T-helper 22 cell (primary cell): ENCODE measurements at regions not wholly inside any gene's neighbourhood (a gene's known extent, or its start where the extent isn't known, plus 50 kb on each side); places are given as distances from the start of the nearest gene placed in this dataset.
"Not testable (repeated sequence)": the region's sequence is repeated elsewhere in the genome, so short reads cannot be mapped to it uniquely, and the experiment has no call there.

Source experiments
- DNase-seq: peaks from one replicate; pipeline ENCODE4 v3.0.0-alpha.2; 2020; ENCODE audit warnings: low read depth

DNA sequence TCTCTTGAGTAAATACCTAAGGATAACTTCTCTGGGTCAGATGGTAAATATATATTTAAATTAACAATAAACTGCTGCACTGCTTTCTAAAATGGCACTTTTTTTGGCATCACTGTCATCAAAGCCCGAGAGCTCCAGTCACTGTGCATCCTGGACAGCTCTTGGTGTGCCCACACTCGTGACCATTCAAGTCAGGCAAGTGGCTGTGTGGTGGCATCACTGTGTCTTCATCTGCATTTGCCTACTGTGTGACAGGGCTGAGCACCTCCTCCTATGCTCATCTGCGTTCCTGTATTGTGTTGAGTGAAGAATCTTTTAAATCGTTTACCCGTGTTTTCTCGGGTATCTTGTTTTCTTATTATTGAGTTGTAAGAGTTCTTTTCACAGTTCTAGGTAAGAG, 568.1 kb upstream of the SALL3 start:
- DNase-seq: no peak

- no peak for DNase-seq
Measured at GRCh38 chr18:78414302-78414701, 565.3 kb upstream of the SALL3 start.

DNA sequence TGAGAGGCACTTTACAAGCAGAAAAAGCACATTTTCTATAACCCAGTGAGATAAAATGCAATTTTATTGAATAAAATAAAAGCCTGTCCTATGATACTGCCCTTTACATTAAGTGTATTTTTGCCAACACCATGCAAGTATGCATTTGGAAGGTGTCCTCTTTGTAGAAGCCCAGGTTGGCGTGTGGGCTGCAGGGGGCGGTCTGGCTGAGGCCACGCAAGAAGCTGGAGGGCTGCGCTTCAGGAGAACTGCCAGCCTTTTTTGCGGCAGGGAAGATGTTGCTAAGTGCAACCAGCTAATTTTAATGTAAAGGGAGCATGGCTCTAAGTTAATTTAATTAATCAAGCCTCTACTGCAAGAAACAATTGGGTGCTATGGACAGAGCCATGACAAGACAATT, 562.8 kb upstream of the SALL3 start:
- DNase-seq: no peak

DNA sequence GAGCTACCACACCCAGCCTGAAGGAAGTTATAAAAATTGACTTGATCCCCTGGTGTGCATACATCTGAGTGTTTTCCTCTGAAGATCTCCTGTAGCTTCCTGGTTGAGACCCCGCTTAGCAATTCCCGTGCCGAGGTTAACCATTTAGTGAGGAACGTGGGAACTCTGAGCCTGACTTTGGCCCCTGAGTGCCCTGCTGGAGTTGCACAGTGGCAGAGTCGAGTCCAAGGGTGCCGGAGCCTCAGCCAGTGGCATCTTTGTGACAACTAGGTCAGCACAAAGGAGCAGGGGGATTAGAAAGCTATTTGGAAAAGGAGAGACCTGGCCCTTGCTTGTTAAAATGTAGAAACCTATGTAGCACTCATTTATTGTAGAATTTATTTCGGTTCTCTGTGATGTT, 561.2 kb upstream of the SALL3 start:
- DNase-seq: no peak

DNA sequence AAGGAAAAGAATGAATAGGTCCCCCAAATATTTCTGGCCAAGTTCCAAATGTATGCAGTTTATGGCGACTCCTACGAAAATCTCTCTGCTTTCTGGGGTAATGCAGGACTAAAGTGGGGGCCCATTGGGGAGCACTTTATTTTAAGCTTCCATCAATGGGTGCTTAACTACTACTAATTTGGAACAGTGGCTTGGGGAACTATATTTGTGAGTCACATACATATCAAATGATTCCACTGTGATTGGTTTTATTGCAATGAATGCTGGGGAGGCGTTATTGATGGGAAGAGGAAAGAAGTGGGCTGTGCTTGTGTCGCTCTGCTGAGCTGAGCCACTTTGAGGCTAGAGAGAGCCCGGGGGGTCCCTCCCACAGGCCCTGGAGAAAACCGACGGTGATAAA, 560.4 kb upstream of the SALL3 start:
- no peak for DNase-seq

GRCh38 chr18:78420116-78420515, 559.5 kb upstream of the SALL3 start:
- DNase-seq: no peak

GRCh38 chr18:78421392-78421791, 558.2 kb upstream of the SALL3 start:
- DNase-seq: no peak

DNA sequence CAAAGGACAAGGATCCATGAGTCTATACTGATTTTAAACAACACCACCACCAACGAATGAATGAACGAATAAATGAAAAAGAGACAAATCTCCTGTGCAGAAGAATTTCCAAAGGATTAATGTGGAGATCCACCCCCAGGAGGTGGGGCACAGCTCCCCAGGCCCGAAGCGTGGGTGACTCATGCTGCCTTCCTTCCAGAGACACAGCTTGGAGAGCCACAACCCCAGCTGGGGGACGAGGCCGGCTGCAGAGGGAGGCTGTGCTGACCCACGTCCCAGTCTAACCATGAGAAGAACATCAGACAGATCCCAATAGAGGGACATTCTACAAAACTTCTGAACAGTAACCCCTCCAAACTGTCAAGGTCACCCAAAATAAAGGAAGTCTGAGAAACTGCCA, 557.3 kb upstream of the SALL3 start:
- DNase-seq: no peak

GRCh38 chr18:78423811-78424210, 555.8 kb upstream of the SALL3 start:
- no peak for DNase-seq

DNA sequence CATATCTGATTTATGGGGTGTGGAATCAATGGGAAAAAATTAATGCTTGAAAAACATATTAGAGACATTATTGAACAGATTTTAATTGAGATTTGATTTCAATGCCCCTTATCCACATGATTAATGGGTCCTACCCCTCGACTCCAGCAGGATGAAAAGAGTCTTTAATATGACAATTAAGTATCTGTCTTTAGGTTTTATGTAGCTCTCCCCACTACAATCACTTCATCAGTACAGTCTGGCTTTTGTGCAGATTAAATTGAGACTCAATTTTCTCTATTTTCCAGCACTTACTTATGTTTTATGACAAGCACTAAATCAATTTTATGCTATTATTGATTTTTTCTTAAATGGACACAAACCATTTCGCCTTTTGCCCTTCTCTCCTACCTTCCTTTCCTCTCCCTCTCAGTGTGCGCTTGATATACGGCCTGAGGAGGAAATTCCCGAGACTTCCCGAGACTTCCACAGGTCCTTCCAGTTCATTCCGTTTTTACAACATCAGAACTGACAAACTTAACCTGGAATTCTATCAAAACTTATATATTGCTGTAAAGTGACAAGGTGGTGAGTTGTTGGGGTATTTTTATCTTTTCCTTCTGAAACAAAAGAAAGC, 555.1 kb upstream of the SALL3 start:
- no peak for DNase-seq

DNA sequence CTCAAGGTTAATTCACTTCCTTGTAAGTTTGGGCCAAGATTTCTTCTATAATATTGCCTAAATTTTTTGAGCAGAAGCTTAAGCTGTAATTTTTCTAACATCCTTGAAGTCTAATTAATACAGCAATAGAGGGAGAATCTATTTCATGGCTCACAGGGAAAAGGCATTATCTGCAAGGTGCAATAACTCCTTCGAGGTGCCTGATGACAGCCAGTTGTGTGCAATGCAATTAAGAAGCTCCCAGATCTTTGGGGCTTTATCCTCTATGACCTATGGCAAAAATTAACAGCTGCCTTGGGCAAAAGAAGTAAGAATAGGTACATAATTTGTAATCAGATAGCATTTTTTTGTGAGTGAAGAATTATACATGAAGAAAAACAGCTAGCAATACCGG, 554.6 kb upstream of the SALL3 start:
- no peak for DNase-seq

- DNase-seq: no peak
Measured at GRCh38 chr18:78427081-78427480, 552.5 kb upstream of the SALL3 start.

DNA sequence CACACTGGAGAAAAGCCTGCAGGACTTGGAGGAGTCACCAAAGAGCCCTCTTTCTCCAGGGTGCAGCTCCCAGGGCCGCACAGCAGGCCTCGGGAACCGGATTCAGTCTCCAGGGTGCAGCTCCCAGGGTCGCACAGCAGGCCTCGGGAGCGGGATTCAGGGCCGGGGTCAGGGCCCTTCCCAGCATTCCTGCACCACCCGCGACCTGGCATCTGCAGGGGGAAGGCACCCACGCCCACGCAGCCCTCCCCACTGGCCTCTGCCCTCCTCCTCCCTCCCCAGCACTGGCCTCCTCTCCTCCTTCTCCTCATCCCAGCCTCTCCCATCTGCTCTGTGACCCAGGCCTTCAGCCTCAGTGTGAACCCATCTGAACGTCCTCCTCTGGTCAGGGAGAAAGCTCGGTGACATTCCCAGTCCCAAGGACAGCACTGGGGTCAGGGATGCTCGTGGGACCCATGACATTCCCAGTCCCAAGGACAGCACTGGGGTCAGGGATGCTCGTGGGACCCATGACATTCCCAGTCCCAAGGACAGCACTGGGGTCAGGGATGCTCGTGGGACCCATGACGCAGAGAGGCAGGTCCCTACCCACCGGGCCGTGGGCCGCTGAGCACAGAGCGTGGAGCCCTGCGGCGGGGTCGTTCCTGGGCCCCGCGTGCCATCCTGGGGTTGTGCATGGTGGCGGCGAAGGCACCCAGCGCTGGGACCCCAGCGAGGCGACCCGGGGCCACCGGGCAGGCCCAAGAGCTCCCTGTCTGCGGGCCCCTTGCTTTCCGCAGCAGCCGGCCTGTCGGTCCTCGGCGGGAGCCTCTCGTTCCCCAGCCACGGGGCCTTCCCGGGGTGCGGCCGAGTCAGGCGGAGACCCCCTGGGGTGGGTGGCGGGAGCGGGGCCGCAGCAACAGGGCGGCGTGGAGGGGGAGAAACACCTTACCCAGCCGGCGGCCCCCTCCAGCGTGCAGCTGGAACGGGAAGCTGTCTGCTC, 550.2 kb upstream of the SALL3 start:
- no peak for DNase-seq

DNA sequence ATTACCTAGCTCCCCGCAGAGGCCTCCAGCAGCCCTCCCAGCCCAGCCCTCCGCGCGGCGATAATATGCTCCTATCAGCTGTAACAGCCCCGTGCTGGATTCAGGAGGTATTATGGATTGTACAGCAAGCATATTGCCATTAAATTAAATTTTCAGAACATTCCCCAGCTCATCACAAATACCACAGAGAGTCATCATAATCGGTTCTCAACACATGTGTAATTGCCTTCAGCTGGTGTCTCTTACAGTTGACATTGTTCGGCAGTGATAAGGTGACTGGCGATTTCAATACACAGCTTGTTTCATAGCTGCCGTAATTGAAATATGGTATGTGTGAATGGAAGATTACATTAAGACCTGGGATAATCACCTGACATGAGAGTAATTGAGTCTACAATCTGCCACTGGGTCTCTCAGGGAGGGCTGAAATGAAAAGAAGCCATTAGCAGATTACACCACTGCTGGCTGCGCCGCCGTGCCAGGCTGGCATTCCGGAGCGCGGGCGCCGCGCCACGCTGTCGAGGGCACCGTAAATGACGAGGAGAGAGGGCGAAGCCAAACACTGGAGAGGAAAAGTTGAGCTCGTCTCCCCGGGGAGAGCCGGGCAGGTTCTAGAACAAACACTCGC, 549.4 kb upstream of the SALL3 start:
- no peak for DNase-seq

GRCh38 chr18:78431606-78432005, 548.0 kb upstream of the SALL3 start:
- no peak for DNase-seq

DNA sequence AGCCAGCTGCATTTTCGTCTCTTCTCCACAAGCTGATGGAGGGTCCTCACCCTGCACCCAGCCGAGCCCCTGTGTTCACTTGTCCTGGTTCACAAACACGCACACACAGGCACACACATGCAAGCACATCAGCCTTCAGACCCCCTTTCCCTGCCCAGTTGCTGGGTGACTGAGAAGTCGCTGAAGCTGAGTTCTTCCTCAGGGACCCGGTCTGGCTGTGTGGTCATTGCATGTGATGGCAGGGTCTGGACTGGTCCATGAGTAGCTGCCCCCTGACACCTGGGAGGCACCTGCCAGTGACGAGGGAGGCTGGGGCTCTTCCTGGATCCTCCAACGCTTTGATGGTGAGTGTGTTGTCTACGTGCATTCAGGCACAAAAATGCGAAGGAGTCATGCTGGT, 546.1 kb upstream of the SALL3 start:
- no peak for DNase-seq

DNA sequence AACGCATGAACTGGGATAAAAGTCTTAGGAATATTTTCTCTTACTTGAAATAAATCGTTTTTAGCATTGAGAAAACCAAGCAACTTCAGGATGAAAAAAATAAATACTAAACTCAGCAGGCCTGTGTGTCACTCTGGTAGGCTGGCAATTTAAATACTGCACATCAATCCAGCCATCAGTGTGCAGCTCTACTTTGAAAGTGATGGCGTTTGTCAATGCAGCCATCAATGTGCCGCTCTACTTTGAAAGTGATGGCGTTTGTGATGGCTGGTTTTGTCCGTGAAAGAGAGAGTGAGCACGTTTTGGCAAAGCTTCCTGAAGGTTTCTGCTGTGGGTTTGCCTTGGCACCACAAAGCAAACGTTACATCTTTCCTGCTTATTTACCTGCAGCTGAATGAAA, 543.5 kb upstream of the SALL3 start:
- DNase-seq: no peak

DNA sequence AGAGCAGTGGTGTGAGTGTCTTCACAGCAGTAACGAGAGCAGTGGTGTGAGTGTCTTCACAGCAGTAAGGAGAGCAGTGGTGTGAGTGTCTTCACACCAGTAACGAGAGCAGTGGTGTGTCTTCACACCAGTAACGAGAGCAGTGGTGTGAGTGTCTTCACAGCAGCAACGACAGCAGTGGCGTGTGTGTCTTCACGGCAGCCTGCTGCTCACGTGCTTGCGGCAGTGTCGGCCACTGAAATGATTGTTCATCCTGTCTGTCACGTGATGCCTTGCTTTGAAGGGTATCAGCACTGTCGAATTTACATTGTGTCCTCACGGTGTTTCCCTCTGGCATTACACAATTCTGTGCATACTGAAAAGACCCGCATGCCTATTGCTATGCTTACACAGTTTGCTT, 541.4 kb upstream of the SALL3 start:
- DNase-seq: not testable (repeated sequence)

GRCh38 chr18:78445880-78446279, 533.7 kb upstream of the SALL3 start:
- DNase-seq: no peak

- no peak for DNase-seq
Measured at GRCh38 chr18:78447211-78447610, 532.4 kb upstream of the SALL3 start.

GRCh38 chr18:78448106-78448505, 531.5 kb upstream of the SALL3 start:
- no peak for DNase-seq

DNA sequence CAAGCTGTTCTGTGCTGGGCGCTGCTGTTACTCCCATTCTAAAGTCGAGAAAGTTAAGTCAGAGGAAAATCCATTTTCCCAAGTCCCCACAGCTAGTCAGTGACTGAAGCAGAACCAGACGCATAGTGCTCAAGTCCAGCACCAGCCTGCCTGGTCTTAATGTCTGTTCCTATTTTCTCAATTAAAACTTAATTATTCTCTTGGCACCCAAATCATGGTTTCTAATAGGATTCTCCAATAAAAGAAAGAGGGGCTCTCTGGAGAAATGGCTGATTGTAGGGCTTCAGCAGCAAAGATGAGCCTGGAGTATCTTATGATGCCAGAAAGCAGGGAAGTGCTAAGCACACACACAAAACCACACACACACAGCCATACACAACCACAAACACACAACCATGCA, 531.0 kb upstream of the SALL3 start:
- no peak for DNase-seq

- DNase-seq: no peak
Measured at GRCh38 chr18:78454221-78454620, 525.4 kb upstream of the SALL3 start.
